IMR-90 (cell line): ENCODE measurements at regions not wholly inside any gene's neighbourhood (a gene's known extent, or its start where the extent isn't known, plus 50 kb on each side); places are given as distances from the start of the nearest gene placed in this dataset.

Source experiments
- ATAC-seq: fragments of 200-7000 bp; cut with Tn5 transposase; 2 replicates; pipeline ENCODE4 v1.9.1; 2020; ENCODE audit warnings: low read depth, mild to moderate bottlenecking, moderate library complexity
- BruUV-seq: library from RNA; stranded (reverse); fragments of 400-500 nt; replicated peaks from 2 replicates; lab custom pipeline; 2021; lab: Mats Ljungman, UMichigan
- CTCF ChIA-PET: fragments of 300-600 bp; formaldehyde crosslinking; extraction: SDS; loops from one replicate; lab custom pipeline; 2021; ENCODE audit warnings: antibody characterized with exemption; lab: Yijun Ruan, JAX
- POLR2A ChIA-PET: fragments of 300-600 bp; sonication (Branson Sonifier 250); formaldehyde crosslinking; loops from one replicate; lab custom pipeline; 2022; ENCODE audit warnings: antibody characterized with exemption; ENCODE audit not compliant: unreplicated experiment; lab: Charles Lee
- DNase-seq: peaks from one replicate; pipeline ENCODE4 v3.0.0; 2013
- H2AFZ ChIP-seq: replicated peaks from 2 replicates; pipeline ENCODE3; 2013; ENCODE audit warnings: low read length, mild to moderate bottlenecking; ENCODE audit not compliant: poor library complexity
- H2AK5ac ChIP-seq: 2 replicates; pipeline ENCODE4 v1.6.1; 2013; ENCODE audit warnings: low read depth, low read length, inconsistent platforms
- H2AK9ac ChIP-seq: replicated peaks from 2 replicates; pipeline ENCODE3; 2013; ENCODE audit warnings: mild to moderate bottlenecking, low read depth, low read length, moderate library complexity; ENCODE audit not compliant: poor library complexity
- H2BK120ac ChIP-seq: 2 replicates; pipeline ENCODE4 v1.6.1; 2013; ENCODE audit warnings: low read depth, low read length, inconsistent platforms
- H2BK15ac ChIP-seq: 3 replicates; pipeline ENCODE4 v1.6.1; 2013; ENCODE audit warnings: low read depth, low read length, inconsistent platforms
- H2BK20ac ChIP-seq: 2 replicates; pipeline ENCODE4 v1.6.1; 2013; ENCODE audit warnings: low read depth, mild to moderate bottlenecking, inconsistent platforms, low read length, moderate library complexity
- H2BK5ac ChIP-seq: 2 replicates; pipeline ENCODE4 v1.6.1; 2013; ENCODE audit warnings: mild to moderate bottlenecking, low read depth, low read length, inconsistent platforms; ENCODE audit not compliant: poor library complexity, severe bottlenecking
- H3K14ac ChIP-seq: replicated peaks from 2 replicates; pipeline ENCODE4 v1.6.1; 2013; ENCODE audit warnings: low read depth, low read length, inconsistent platforms
- H3K18ac ChIP-seq: 2 replicates; pipeline ENCODE4 v1.6.1; 2013; ENCODE audit warnings: low read depth, low read length, control low read depth
- H3K23ac ChIP-seq: 2 replicates; pipeline ENCODE4 v1.6.1; 2013; ENCODE audit warnings: low read depth, low read length, inconsistent platforms
- H3K27ac ChIP-seq: 2 replicates; pipeline ENCODE4 v1.5.1; 2013; ENCODE audit warnings: mild to moderate bottlenecking, control low read depth, low read length; ENCODE audit not compliant: insufficient read depth
- H3K27me3 ChIP-seq: 2 replicates; pipeline ENCODE4 v1.6.1; 2013; ENCODE audit warnings: low read length; ENCODE audit not compliant: control insufficient read depth, insufficient read depth
- H3K36me3 ChIP-seq: 2 replicates; pipeline ENCODE4 v1.6.1; 2013; ENCODE audit warnings: low read length, mixed read lengths; ENCODE audit not compliant: control insufficient read depth, insufficient read depth
- H3K4ac ChIP-seq: 2 replicates; pipeline ENCODE4 v1.6.1; 2013; ENCODE audit warnings: low read depth, low read length, inconsistent platforms
- H3K4me1 ChIP-seq: 2 replicates; pipeline ENCODE4 v1.6.1; 2013; ENCODE audit warnings: low read length, mixed read lengths; ENCODE audit not compliant: control insufficient read depth, insufficient read depth
- H3K4me2 ChIP-seq: 2 replicates; pipeline ENCODE4 v1.6.1; 2013; ENCODE audit warnings: low read depth, mild to moderate bottlenecking, control low read depth, low read length, moderate library complexity
- H3K4me3 ChIP-seq: 2 replicates; pipeline ENCODE4 v1.5.1; 2013; ENCODE audit warnings: low read depth, mild to moderate bottlenecking, control low read depth, low read length, moderate library complexity; ENCODE audit not compliant: insufficient read depth
- H3K56ac ChIP-seq: 2 replicates; pipeline ENCODE4 v1.6.1; 2013; ENCODE audit warnings: low read length, inconsistent platforms; ENCODE audit not compliant: insufficient read depth; ENCODE audit errors: extremely low read depth
- H3K79me1 ChIP-seq, 2 experiments: 2 replicates each; pipeline ENCODE4 v1.6.1; 2013; ENCODE audit warnings: low read length in 2 of 2, inconsistent platforms in 1 of 2, low read depth in 1 of 2
- H3K9ac ChIP-seq: 2 replicates; pipeline ENCODE4 v1.6.1; 2013; ENCODE audit warnings: low read depth, low read length, control low read depth
- H3K9me1 ChIP-seq: 2 replicates; pipeline ENCODE4 v1.6.1; 2013; ENCODE audit warnings: low read length, inconsistent platforms; ENCODE audit not compliant: insufficient read depth
- H3K9me3 ChIP-seq: 2 replicates; pipeline ENCODE4 v1.6.1; 2013; ENCODE audit warnings: low read length; ENCODE audit not compliant: control insufficient read depth, insufficient read depth
- H4K20me1 ChIP-seq: 2 replicates; pipeline ENCODE4 v1.6.1; 2013; ENCODE audit warnings: low read length, inconsistent platforms; ENCODE audit not compliant: insufficient read depth
- H4K5ac ChIP-seq: 2 replicates; pipeline ENCODE4 v1.6.1; 2013; ENCODE audit warnings: mild to moderate bottlenecking, low read depth, low read length, control low read depth
- H4K8ac ChIP-seq, 2 experiments: 2 replicates each; pipeline ENCODE4 v1.6.1; 2013; ENCODE audit warnings: low read depth in 2 of 2, low read length in 2 of 2, control low read depth in 1 of 2, inconsistent platforms in 1 of 2
- H4K91ac ChIP-seq: 2 replicates; pipeline ENCODE4 v1.6.1; 2013; ENCODE audit warnings: low read depth, low read length, inconsistent platforms; ENCODE audit not compliant: insufficient read depth
- BHLHE40 ChIP-seq: fragments of 150-350 bp; IDR thresholded peaks from 2 replicates; pipeline ENCODE4 v1.6.1; 2016; ENCODE audit warnings: mild to moderate bottlenecking, low read depth, low read length
- CEBPB ChIP-seq: IDR thresholded peaks from 2 replicates; pipeline ENCODE4 v1.6.1; 2012; ENCODE audit warnings: low read depth, low read length, improper control_type of control experiment
- CHD1 ChIP-seq: IDR thresholded peaks from 2 replicates; pipeline ENCODE4 v1.6.1; 2012; ENCODE audit warnings: low read depth, low read length, improper control_type of control experiment
- ELK1 ChIP-seq: fragments of 150-350 bp; IDR thresholded peaks from 2 replicates; pipeline ENCODE4 v1.6.1; 2016; ENCODE audit warnings: low read depth, mild to moderate bottlenecking, low read length, moderate library complexity, borderline replicate concordance
- FOS ChIP-seq: fragments of 150-350 bp; IDR thresholded peaks from 2 replicates; pipeline ENCODE4 v1.6.1; 2016; ENCODE audit warnings: low read depth, low read length
- MAFK ChIP-seq: IDR thresholded peaks from 2 replicates; pipeline ENCODE4 v1.6.1; 2012; ENCODE audit warnings: low read depth, low read length, improper control_type of control experiment
- MAZ ChIP-seq: IDR thresholded peaks from 2 replicates; pipeline ENCODE4 v1.6.1; 2012; ENCODE audit warnings: low read depth, mild to moderate bottlenecking, low read length, improper control_type of control experiment, moderate library complexity, borderline replicate concordance
- MXI1 ChIP-seq: IDR thresholded peaks from 2 replicates; pipeline ENCODE4 v1.6.1; 2012; ENCODE audit warnings: low read depth, mild to moderate bottlenecking, low read length, moderate library complexity, borderline replicate concordance
- NFE2L2 ChIP-seq: fragments of 150-350 bp; IDR thresholded peaks from 2 replicates; pipeline ENCODE4 v1.6.1; 2016; ENCODE audit warnings: low read depth, mild to moderate bottlenecking, low read length
- POLR2A ChIP-seq: IDR thresholded peaks from 2 replicates; pipeline ENCODE4 v1.6.1; 2012; ENCODE audit warnings: mild to moderate bottlenecking, low read depth, low read length
- RAD21 ChIP-seq: IDR thresholded peaks from 2 replicates; pipeline ENCODE4 v1.6.1; 2012; ENCODE audit warnings: low read length, improper control_type of control experiment
- RCOR1 ChIP-seq: IDR thresholded peaks from 2 replicates; pipeline ENCODE4 v1.6.1; 2012; ENCODE audit warnings: mild to moderate bottlenecking, low read length, improper control_type of control experiment; ENCODE audit not compliant: insufficient replicate concordance
- RFX5 ChIP-seq: IDR thresholded peaks from 2 replicates; pipeline ENCODE4 v1.8.0; 2012; ENCODE audit warnings: low read depth, mild to moderate bottlenecking, low read length, moderate library complexity
- SMC3 ChIP-seq: fragments of 150-350 bp; IDR thresholded peaks from 2 replicates; pipeline ENCODE4 v1.6.1; 2016; ENCODE audit warnings: low read depth, mild to moderate bottlenecking, antibody characterized with exemption, low read length, moderate library complexity
- WGBS, 2 experiments: methylation state at CpG; one replicate each; pipeline versions ENCODE4 v1.1.5 to v1.1.7; 2013; ENCODE audit warnings: missing lambda C conversion rate in 2 of 2; ENCODE audit not compliant: insufficient read length in 1 of 2; ENCODE audit errors: extremely low coverage in 2 of 2; 5-methylcytosine and 5-hydroxymethylcytosine counted together
- dilution Hi-C: fragments of 300-500 bp; cut with HindIII; formaldehyde crosslinking; loops from one replicate; pipeline ENCODE4 v1.14.3; 2018; ENCODE audit warnings: low sequenced_read_pairs; ENCODE audit not compliant: unreplicated experiment
- in situ Hi-C: fragments of 300-500 bp; cut with MboI; formaldehyde crosslinking; loops from 3 replicates; pipeline ENCODE4 v1.14.3; 2019; ENCODE audit warnings: low sequenced_read_pairs, inconsistent platforms, mixed read lengths
- intact Hi-C: fragments of 100-400 bp; cut with micrococcal nuclease; formaldehyde crosslinking; loops from 2 replicates; pipeline ENCODE4 v1.10.0; 2022
- TF ChIP-seq, protein P1 (sequence below): conservative IDR thresholded peaks from 2 replicates; pipeline ENCODE4 v1.5.1; 2012; ENCODE audit warnings: mild to moderate bottlenecking, low read depth, low read length, improper control_type of control experiment
- TF ChIP-seq, protein P2 (sequence below): fragments of 150-350 bp; IDR thresholded peaks from 2 replicates; pipeline ENCODE4 v1.6.1; 2017; ENCODE audit warnings: mild to moderate bottlenecking, antibody characterized with exemption, low read length, low read depth

DNA sequence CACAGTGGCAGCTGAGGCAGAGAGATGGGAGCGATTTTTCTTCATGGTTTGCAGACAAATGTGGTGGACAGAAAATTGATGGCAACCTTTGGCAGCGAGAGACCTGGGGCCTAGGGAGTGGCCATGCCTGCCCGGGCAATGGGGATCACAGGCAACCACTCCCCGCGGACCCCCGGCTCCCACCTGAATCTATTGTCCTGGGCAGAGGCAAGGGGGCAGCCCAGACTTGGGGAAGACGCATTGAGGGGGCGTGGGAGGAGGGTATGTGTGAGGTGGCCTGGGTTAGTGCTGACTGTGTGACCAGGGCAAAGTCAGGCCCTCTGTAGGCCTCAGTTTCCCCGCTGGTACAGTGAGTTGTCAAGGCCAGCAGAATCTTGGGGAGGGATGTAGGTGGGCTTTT is 53.6 kb upstream of the BLCAP start:
- H2AFZ ChIP-seq, result no peak overlapping the region
- no peak overlapping the region for H4K91ac ChIP-seq
- peaks cover 34% of the 10 kb centered on the region for H3K27me3 ChIP-seq
- H3K4me1 ChIP-seq, result no peaks in the 10 kb centered on the region
- H2BK120ac ChIP-seq, result no peak overlapping the region
- H3K9me1 ChIP-seq, result no peaks in the 10 kb centered on the region
- H3K36me3 ChIP-seq, result no peaks in the 10 kb centered on the region
- 20% methylated on average over 1 of the region's 9 CpGs; no CpG with 5 or more reads in 1 of the 2 experiments for WGBS, 2 experiments
- no peak overlapping the region for H2BK5ac ChIP-seq
- H3K9ac ChIP-seq, result no peak overlapping the region
- no peak overlapping the region for H3K23ac ChIP-seq
- H4K8ac ChIP-seq, result no peak overlapping the region
- H3K56ac ChIP-seq, result no peak overlapping the region
- DNase-seq (no peak), ATAC-seq (no peak)
- H3K4me2 ChIP-seq, result no peak overlapping the region
- H3K79me1 ChIP-seq, result no peaks in the 10 kb centered on the region
- H2AK9ac ChIP-seq, result no peak overlapping the region
- intact Hi-C loops, result no loop called here
- no peak overlapping the region for H3K18ac ChIP-seq
- H2BK20ac ChIP-seq, result no peak overlapping the region
- H3K14ac ChIP-seq, result no peak overlapping the region
- in situ Hi-C loops, result no loop called here
- CTCF ChIA-PET, result interaction anchor here (0.6 kb wide), 1 partner anchor 201 kb away, joined by 3 read pairs; no protein-coding TSS in a partner anchor
- H4K5ac ChIP-seq, result no peak overlapping the region
- POLR2A ChIA-PET, result no interaction called here
- no peak overlapping the region for H3K4me3 ChIP-seq
- H3K27ac ChIP-seq, result no peak overlapping the region
- H4K20me1 ChIP-seq, result no peaks in the 10 kb centered on the region
- H3K9me3 ChIP-seq, result no peaks in the 10 kb centered on the region; the same call in 1 of the 2 replicates
- no TSS peak for BruUV-seq
- no peak overlapping the region for H2BK15ac ChIP-seq
- no peak overlapping the region for H3K4ac ChIP-seq
- dilution Hi-C loops, result no loop called here
- TF ChIP-seq MXI1 (no peak), FOS (no peak), RCOR1 (no peak), MAFK (no peak), POLR2A (no peak), CEBPB (no peak), MAZ (no peak), CHD1 (no peak), BHLHE40 (no peak), RFX5 (no peak), RAD21 (no peak), NFE2L2 (no peak), SMC3 (no peak), ELK1 (no peak)
- TF ChIP-seq, protein P1, sequence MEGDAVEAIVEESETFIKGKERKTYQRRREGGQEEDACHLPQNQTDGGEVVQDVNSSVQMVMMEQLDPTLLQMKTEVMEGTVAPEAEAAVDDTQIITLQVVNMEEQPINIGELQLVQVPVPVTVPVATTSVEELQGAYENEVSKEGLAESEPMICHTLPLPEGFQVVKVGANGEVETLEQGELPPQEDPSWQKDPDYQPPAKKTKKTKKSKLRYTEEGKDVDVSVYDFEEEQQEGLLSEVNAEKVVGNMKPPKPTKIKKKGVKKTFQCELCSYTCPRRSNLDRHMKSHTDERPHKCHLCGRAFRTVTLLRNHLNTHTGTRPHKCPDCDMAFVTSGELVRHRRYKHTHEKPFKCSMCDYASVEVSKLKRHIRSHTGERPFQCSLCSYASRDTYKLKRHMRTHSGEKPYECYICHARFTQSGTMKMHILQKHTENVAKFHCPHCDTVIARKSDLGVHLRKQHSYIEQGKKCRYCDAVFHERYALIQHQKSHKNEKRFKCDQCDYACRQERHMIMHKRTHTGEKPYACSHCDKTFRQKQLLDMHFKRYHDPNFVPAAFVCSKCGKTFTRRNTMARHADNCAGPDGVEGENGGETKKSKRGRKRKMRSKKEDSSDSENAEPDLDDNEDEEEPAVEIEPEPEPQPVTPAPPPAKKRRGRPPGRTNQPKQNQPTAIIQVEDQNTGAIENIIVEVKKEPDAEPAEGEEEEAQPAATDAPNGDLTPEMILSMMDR, result no peak
- TF ChIP-seq, protein P2, sequence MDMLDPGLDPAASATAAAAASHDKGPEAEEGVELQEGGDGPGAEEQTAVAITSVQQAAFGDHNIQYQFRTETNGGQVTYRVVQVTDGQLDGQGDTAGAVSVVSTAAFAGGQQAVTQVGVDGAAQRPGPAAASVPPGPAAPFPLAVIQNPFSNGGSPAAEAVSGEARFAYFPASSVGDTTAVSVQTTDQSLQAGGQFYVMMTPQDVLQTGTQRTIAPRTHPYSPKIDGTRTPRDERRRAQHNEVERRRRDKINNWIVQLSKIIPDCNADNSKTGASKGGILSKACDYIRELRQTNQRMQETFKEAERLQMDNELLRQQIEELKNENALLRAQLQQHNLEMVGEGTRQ, result no peak
- H2AK5ac ChIP-seq, result no peak overlapping the region
